ENCODE measurements at regions not wholly inside any gene's neighbourhood (a gene's known extent, or its start where the extent isn't known, plus 50 kb on each side); places are given as distances from the start of the nearest gene placed in this dataset.

GRCh38 chr3:20236603-20237002 lies 50.6 kb upstream of the SGO1 start:
- TF ChIP-seq CTCF (IDR thresholded peaks at IDR 0.05) (no peak), POLR2AphosphoS5 (IDR thresholded peaks at IDR 0.05; ENCODE audit: insufficient read depth in 1 of 2, low read depth in 1 of 2) (no peak)

Measured in vagina (tissue), 2 donors.